Osteoblast (primary cell): ENCODE measurements at regions not wholly inside any gene's neighbourhood (a gene's known extent, or its start where the extent isn't known, plus 50 kb on each side); places are given as distances from the start of the nearest gene placed in this dataset.
A peak's percentile ranks its signal among the peaks of the same experiment; 100 is the strongest.

Source experiments
- DNase-seq: peaks from one replicate; pipeline ENCODE4 v3.0.0; 2011; ENCODE audit warnings: low spot score, mixed read lengths; ENCODE audit not compliant: insufficient read length; ENCODE audit errors: missing footprints
- H2AFZ ChIP-seq: 2 replicates; pipeline ENCODE4 v1.6.0; 2011; ENCODE audit warnings: mild to moderate bottlenecking, low read length
- H3K27ac ChIP-seq: 2 replicates; pipeline ENCODE4 v1.5.1; 2011; ENCODE audit warnings: mild to moderate bottlenecking, low read depth, low read length, moderate library complexity
- H3K27me3 ChIP-seq: 2 replicates; pipeline ENCODE4 v1.6.0; 2012; ENCODE audit warnings: mild to moderate bottlenecking, control low read depth, inconsistent platforms, low read length, moderate library complexity; ENCODE audit not compliant: insufficient read depth
- H3K36me3 ChIP-seq: 2 replicates; pipeline ENCODE4 v1.5.1; 2011; ENCODE audit warnings: mild to moderate bottlenecking, low read length, control low read depth, moderate library complexity; ENCODE audit not compliant: insufficient read depth
- H3K4me1 ChIP-seq: 2 replicates; pipeline ENCODE4 v1.5.1; 2011; ENCODE audit warnings: mild to moderate bottlenecking, low read length, control low read depth, moderate library complexity; ENCODE audit not compliant: insufficient read depth
- H3K4me2 ChIP-seq: 2 replicates; pipeline ENCODE4 v1.6.0; 2011; ENCODE audit warnings: mild to moderate bottlenecking, low read length; ENCODE audit not compliant: insufficient read depth
- H3K4me3 ChIP-seq: fragments of 200-600 bp; sonication (generic); 3 replicates; pipeline ENCODE4 v1.5.1; 2012; ENCODE audit warnings: mild to moderate bottlenecking, low read length, inconsistent platforms; ENCODE audit not compliant: insufficient read depth
- H3K79me2 ChIP-seq: 2 replicates; pipeline ENCODE4 v1.6.0; 2012; ENCODE audit warnings: mild to moderate bottlenecking, low read length, control low read depth, inconsistent platforms; ENCODE audit not compliant: insufficient read depth
- H3K9me3 ChIP-seq: 2 replicates; pipeline ENCODE4 v1.5.1; 2011; ENCODE audit warnings: low read depth, low read length, control low read depth
- H4K20me1 ChIP-seq: 2 replicates; pipeline ENCODE4 v1.6.0; 2012; ENCODE audit warnings: mild to moderate bottlenecking, low read length, control low read depth; ENCODE audit not compliant: insufficient read depth
- CTCF ChIP-seq: IDR thresholded peaks from 2 replicates; pipeline ENCODE4 v1.5.1; 2011; ENCODE audit warnings: mild to moderate bottlenecking, low read depth, low read length, moderate library complexity; ENCODE audit errors: extremely low read depth

GRCh38 chr11:122170815-122171475, 54.9 kb upstream of the BLID start:
- no peaks in the 10 kb centered on the region for H3K9me3 ChIP-seq
- H3K4me2 ChIP-seq = peak overlapping the region; percentile 24
- no peak overlapping the region for H2AFZ ChIP-seq
- peaks cover 94% of the 10 kb centered on the region for H3K79me2 ChIP-seq
- no peaks in the 10 kb centered on the region for H3K27me3 ChIP-seq
- H3K4me1 ChIP-seq = peaks cover 91% of the 10 kb centered on the region
- peak; percentile 83 for DNase-seq
- H4K20me1 ChIP-seq = no peaks in the 10 kb centered on the region
- TF ChIP-seq CTCF = no peak
- no peak overlapping the region for H3K4me3 ChIP-seq
- H3K36me3 ChIP-seq = peaks cover 49% of the 10 kb centered on the region
- peak overlapping the region; percentile 83 for H3K27ac ChIP-seq

GRCh38 chr11:122168218-122168617, 52.2 kb upstream of the BLID start:
- no peaks in the 10 kb centered on the region for H3K27me3 ChIP-seq
- H3K27ac ChIP-seq = peak overlapping the region; percentile 95
- peaks cover 55% of the 10 kb centered on the region for H3K36me3 ChIP-seq

GRCh38 chr11:122167100-122167499, 51.1 kb upstream of the BLID start:
- peak; percentile 0 for DNase-seq
- no peak for TF ChIP-seq CTCF
- peaks cover 95% of the 10 kb centered on the region for H3K79me2 ChIP-seq
- H3K4me1 ChIP-seq = peaks cover 90% of the 10 kb centered on the region
- peaks cover 63% of the 10 kb centered on the region for H3K36me3 ChIP-seq
- H3K27me3 ChIP-seq = no peaks in the 10 kb centered on the region
- H3K9me3 ChIP-seq = no peaks in the 10 kb centered on the region
- H2AFZ ChIP-seq = no peak overlapping the region
- no peaks in the 10 kb centered on the region for H4K20me1 ChIP-seq
- peak overlapping the region; percentile 18 for H3K4me2 ChIP-seq
- peak overlapping the region; percentile 95 for H3K27ac ChIP-seq
- no peak overlapping the region for H3K4me3 ChIP-seq

More at GRCh38 chr11:122168218-122168617, 52.2 kb upstream of the BLID start:
- no peak for TF ChIP-seq CTCF
- peak overlapping the region; percentile 19 for H3K4me2 ChIP-seq
- no peaks in the 10 kb centered on the region for H4K20me1 ChIP-seq
- no peak for DNase-seq
- H3K9me3 ChIP-seq = no peaks in the 10 kb centered on the region
- H3K4me1 ChIP-seq = peaks cover 90% of the 10 kb centered on the region
- no peak overlapping the region for H3K4me3 ChIP-seq
- peaks cover 95% of the 10 kb centered on the region for H3K79me2 ChIP-seq
- H2AFZ ChIP-seq = no peak overlapping the region

- DNase-seq = no peak
- Histone ChIP-seq H2AFZ (no peak overlapping the region), H3K79me2 (peaks cover 99% of the 10 kb centered on the region), H4K20me1 (no peaks in the 10 kb centered on the region), H3K27me3 (no peaks in the 10 kb centered on the region), H3K4me3 (no peak overlapping the region), H3K4me1 (peaks cover 96% of the 10 kb centered on the region), H3K36me3 (peaks cover 71% of the 10 kb centered on the region), H3K27ac (peak overlapping the region; percentile 95), H3K4me2 (peak overlapping the region; percentile 19), H3K9me3 (no peaks in the 10 kb centered on the region)
- TF ChIP-seq CTCF = no peak
These were observed 49.8 kb upstream of the BLID start for GRCh38 chr11:122165607-122166371.
